OCI-LY1 (cell line): ENCODE measurements at regions not wholly inside any gene's neighbourhood (a gene's known extent, or its start where the extent isn't known, plus 50 kb on each side); places are given as distances from the start of the nearest gene placed in this dataset.

ENCODE experiments used
- EZH2 ChIP-seq: fragments of 200-600 bp; sonication (generic), shearing (Covaris generic); IDR thresholded peaks from 2 replicates; pipeline ENCODE4 v1.8.0; 2017; ENCODE audit warnings: borderline replicate concordance, mixed run types, mild to moderate bottlenecking, antibody characterized with exemption, low read length, moderate library complexity, mixed read lengths
- TF ChIP-seq, protein P1 (sequence below): fragments of 200-600 bp; sonication (generic), shearing (Covaris generic); IDR thresholded peaks from 2 replicates; pipeline ENCODE4 v1.5.1; 2017; ENCODE audit warnings: mild to moderate bottlenecking, antibody characterized with exemption, low read length, moderate library complexity, mixed read lengths

DNA sequence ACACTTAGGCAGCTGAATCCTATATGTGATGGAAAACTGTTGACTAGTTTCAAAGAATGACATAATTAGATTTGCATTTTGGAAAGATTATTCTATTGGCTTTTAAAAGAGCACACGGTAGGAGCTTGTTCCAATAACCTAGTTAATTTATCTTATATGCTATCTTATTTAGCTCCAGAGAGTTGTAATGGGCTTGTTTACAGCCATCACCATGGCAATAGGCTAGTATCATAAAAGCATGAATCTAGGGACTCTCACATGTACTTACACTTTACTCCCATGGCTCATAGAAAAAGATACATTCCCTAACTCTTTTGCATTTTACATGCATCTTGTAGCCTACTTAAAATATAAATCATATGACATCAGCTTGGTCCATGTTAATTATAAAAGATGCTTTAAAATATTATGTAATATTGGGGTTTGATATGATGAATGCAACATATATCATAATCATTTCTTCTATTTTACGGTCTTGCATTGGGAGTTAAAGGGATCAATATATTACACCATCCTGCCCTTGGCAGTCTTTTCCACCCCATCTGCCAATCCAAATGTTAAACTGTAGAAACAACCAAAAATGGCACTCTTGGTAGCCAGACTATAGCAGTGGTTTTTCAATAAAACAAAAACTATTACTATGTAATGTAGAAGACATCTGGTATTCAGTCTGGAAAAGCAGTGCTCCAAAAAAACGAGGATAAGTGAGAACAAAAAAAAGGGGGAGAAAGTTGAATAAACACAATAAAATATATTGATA lies 2254.0 kb downstream of the LRRC4C start:
- TF ChIP-seq, protein P1, sequence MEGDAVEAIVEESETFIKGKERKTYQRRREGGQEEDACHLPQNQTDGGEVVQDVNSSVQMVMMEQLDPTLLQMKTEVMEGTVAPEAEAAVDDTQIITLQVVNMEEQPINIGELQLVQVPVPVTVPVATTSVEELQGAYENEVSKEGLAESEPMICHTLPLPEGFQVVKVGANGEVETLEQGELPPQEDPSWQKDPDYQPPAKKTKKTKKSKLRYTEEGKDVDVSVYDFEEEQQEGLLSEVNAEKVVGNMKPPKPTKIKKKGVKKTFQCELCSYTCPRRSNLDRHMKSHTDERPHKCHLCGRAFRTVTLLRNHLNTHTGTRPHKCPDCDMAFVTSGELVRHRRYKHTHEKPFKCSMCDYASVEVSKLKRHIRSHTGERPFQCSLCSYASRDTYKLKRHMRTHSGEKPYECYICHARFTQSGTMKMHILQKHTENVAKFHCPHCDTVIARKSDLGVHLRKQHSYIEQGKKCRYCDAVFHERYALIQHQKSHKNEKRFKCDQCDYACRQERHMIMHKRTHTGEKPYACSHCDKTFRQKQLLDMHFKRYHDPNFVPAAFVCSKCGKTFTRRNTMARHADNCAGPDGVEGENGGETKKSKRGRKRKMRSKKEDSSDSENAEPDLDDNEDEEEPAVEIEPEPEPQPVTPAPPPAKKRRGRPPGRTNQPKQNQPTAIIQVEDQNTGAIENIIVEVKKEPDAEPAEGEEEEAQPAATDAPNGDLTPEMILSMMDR = no peak
- TF ChIP-seq EZH2 = no peak
